ENCODE measurements at regions not wholly inside any gene's neighbourhood (a gene's known extent, or its start where the extent isn't known, plus 50 kb on each side); places are given as distances from the start of the nearest gene placed in this dataset.

DNA sequence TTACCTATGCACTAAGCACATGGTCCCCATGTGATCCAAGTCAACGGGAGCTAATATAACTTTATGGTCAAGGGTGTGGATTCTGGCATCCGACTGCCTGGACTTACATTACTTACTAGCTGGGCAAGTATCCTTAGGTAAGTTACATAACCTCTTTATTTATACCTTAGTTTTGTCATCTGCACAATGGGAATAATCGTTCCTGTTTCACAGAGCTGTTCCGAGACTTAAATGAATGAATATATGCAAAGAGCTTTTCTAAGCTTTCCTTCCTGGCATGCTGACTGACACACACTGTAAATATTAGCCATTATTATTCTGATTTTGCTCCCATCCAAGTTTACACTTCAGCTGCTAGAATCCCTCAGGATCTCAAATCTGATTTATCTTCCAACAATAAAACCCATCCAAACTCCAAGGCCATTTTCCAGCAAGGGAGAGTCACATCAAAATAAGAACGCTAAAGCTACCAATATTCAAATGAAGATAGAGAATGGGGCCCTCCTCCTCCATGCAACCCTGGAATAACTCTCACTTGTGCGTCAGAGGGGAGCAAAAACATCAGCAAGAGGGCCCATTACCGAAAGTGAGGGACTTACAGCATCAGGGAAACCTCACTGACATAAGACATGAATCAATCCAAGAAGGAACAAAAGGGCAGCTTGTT is 115.6 kb upstream of the KAZN start:
- no peak overlapping the region for H2AFZ ChIP-seq
- no peaks in the 10 kb centered on the region for H3K4me1 ChIP-seq
- no peak overlapping the region for H3K4me2 ChIP-seq (ENCODE audit: low read length)
- H3K9ac ChIP-seq: no peak overlapping the region
- H3K27ac ChIP-seq: no peak overlapping the region
- no peaks in the 10 kb centered on the region for H3K79me2 ChIP-seq
- H3K4me3 ChIP-seq (ENCODE audit: low read depth, low read length): no peak overlapping the region
- TF ChIP-seq CTCF (IDR thresholded peaks at IDR 0.05): no peak
- no peaks in the 10 kb centered on the region for H3K36me3 ChIP-seq (ENCODE audit: control insufficient read depth, insufficient read depth, low read length)
- no peaks in the 10 kb centered on the region for H3K9me3 ChIP-seq (ENCODE audit: control insufficient read depth, low read length)
- H3K27me3 ChIP-seq (ENCODE audit: control insufficient read depth, insufficient read depth, low read length): no peaks in the 10 kb centered on the region

DNA sequence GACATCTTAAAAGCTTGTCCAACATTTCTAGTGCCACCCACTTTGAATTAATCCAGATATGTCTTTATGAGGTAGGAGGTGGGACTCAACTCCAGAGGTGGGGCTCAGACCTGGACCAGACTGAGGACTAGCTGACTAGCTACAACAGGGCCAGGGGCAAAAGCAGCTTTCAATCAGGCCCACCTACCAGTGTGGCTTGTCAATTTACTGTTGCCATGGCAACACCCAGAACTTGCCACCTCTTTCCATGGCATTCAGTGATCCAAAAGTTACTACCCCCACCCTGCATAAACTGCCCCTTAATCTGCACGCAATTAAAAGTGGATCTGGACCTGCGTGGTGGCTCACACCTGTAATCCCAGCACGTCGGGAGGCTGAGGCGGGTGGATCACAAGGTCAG is 113.2 kb upstream of the KAZN start:
- TF ChIP-seq CTCF (IDR thresholded peaks at IDR 0.05): no peak
- no peaks in the 10 kb centered on the region for H3K9me3 ChIP-seq (ENCODE audit: control insufficient read depth, low read length)
- no peaks in the 10 kb centered on the region for H3K27me3 ChIP-seq (ENCODE audit: control insufficient read depth, insufficient read depth, low read length)
- no peaks in the 10 kb centered on the region for H3K36me3 ChIP-seq (ENCODE audit: control insufficient read depth, insufficient read depth, low read length)
- no peak overlapping the region for H3K4me2 ChIP-seq (ENCODE audit: low read length)
- H3K79me2 ChIP-seq: no peaks in the 10 kb centered on the region
- no peak overlapping the region for H3K4me3 ChIP-seq (ENCODE audit: low read depth, low read length)
- H3K27ac ChIP-seq: no peak overlapping the region
- H2AFZ ChIP-seq: no peak overlapping the region
- no peaks in the 10 kb centered on the region for H3K4me1 ChIP-seq
- no peak overlapping the region for H3K9ac ChIP-seq

- Histone ChIP-seq H3K4me2 (ENCODE audit: low read length) (no peak overlapping the region), H2AFZ (no peak overlapping the region), H3K4me1 (no peaks in the 10 kb centered on the region), H3K27me3 (ENCODE audit: control insufficient read depth, insufficient read depth, low read length) (no peaks in the 10 kb centered on the region), H3K4me3 (ENCODE audit: low read depth, low read length) (no peak overlapping the region), H3K9ac (no peak overlapping the region), H3K36me3 (ENCODE audit: control insufficient read depth, insufficient read depth, low read length) (no peaks in the 10 kb centered on the region), H3K79me2 (no peaks in the 10 kb centered on the region), H3K27ac (no peak overlapping the region), H3K9me3 (ENCODE audit: control insufficient read depth, low read length) (no peaks in the 10 kb centered on the region)
- no peak for TF ChIP-seq CTCF (IDR thresholded peaks at IDR 0.05)
These were observed 111.9 kb upstream of the KAZN start for GRCh38 chr1:14486401-14487201.

DNA sequence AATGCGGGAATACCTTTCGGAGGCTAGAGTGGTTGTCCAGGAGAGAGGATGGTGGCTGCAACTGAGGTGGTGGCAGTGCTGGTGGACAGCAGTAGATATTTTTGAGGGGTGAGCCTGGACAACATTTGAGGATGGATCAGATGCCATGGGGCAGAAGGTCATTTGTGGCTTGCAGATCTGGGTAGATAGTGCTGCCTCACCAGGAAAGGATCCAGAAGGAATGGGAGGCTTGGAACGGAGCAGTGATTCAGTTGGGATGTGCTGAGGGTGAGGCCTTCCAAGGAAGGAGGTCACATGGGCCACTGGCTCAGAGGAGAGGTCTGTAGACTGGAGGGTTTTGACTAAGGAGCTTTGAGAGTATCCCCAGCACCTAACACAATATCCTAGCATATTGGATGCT is 110.8 kb upstream of the KAZN start:
- Histone ChIP-seq H3K36me3 (ENCODE audit: control insufficient read depth, insufficient read depth, low read length) (no peaks in the 10 kb centered on the region), H3K4me1 (no peaks in the 10 kb centered on the region), H3K9ac (no peak overlapping the region)

More for the DNA sequence above, 110.8 kb upstream of the KAZN start:
- Histone ChIP-seq H3K27me3 (ENCODE audit: control insufficient read depth, insufficient read depth, low read length) (no peaks in the 10 kb centered on the region), H3K27ac (no peak overlapping the region), H3K4me3 (ENCODE audit: low read depth, low read length) (no peak overlapping the region), H3K4me2 (ENCODE audit: low read length) (no peak overlapping the region), H2AFZ (no peak overlapping the region), H3K9me3 (ENCODE audit: control insufficient read depth, low read length) (no peaks in the 10 kb centered on the region), H3K79me2 (no peaks in the 10 kb centered on the region)
- TF ChIP-seq CTCF (IDR thresholded peaks at IDR 0.05): no peak

Data from parathyroid adenoma (tissue), 2 donors.